Ishikawa (cell line): ENCODE measurements at regions not wholly inside any gene's neighbourhood (a gene's known extent, or its start where the extent isn't known, plus 50 kb on each side); places are given as distances from the start of the nearest gene placed in this dataset.

Experiments
- CEBPB ChIP-seq: IDR thresholded peaks from 2 replicates; pipeline ENCODE4 v1.6.1; 2012
- CREB1 ChIP-seq: IDR thresholded peaks from 2 replicates; pipeline ENCODE4 v1.6.1; 2012; ENCODE audit warnings: low read depth
- EGR1 ChIP-seq: IDR thresholded peaks from 2 replicates; pipeline ENCODE4 v1.6.1; 2012
- EP300 ChIP-seq: IDR thresholded peaks from 2 replicates; pipeline ENCODE4 v1.6.1; 2012; ENCODE audit warnings: borderline replicate concordance
- FOXM1 ChIP-seq: IDR thresholded peaks from 2 replicates; pipeline ENCODE4 v1.6.1; 2012; ENCODE audit warnings: low read depth, borderline replicate concordance
- RAD21 ChIP-seq: IDR thresholded peaks from 2 replicates; pipeline ENCODE4 v1.6.1; 2012; ENCODE audit warnings: low read depth
- TAF1 ChIP-seq: IDR thresholded peaks from 2 replicates; pipeline ENCODE4 v1.6.1; 2012; ENCODE audit warnings: low read depth, mild to moderate bottlenecking
- TCF12 ChIP-seq: IDR thresholded peaks from 2 replicates; pipeline ENCODE4 v1.6.1; 2012; ENCODE audit warnings: low read depth
- TEAD4 ChIP-seq: IDR thresholded peaks from 2 replicates; pipeline ENCODE4 v1.6.1; 2012
- USF1 ChIP-seq: IDR thresholded peaks from 2 replicates; pipeline ENCODE4 v1.6.1; 2012
- YY1 ChIP-seq: IDR thresholded peaks from 2 replicates; pipeline ENCODE4 v1.6.1; 2012; ENCODE audit warnings: low read depth
- ZBTB7A ChIP-seq: IDR thresholded peaks from 2 replicates; pipeline ENCODE4 v1.6.1; 2012; ENCODE audit warnings: low read depth
- TF ChIP-seq, protein P1 (sequence below): IDR thresholded peaks from 2 replicates; pipeline ENCODE4 v1.6.1; 2012
- TF ChIP-seq, protein P2 (sequence below): IDR thresholded peaks from 2 replicates; pipeline ENCODE4 v1.6.1; 2012; ENCODE audit warnings: low read depth, mild to moderate bottlenecking

- TF ChIP-seq EGR1 = no peak
- TF ChIP-seq CEBPB = no peak
- TF ChIP-seq, protein P1, sequence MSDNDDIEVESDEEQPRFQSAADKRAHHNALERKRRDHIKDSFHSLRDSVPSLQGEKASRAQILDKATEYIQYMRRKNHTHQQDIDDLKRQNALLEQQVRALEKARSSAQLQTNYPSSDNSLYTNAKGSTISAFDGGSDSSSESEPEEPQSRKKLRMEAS = no peak
Measured at GRCh38 chr15:98419173-98419780, 229.1 kb upstream of the IGF1R start.

GRCh38 chr15:98420837-98421236 is 227.5 kb upstream of the IGF1R start:
- TF ChIP-seq, protein P1 = no peak
- TF ChIP-seq FOXM1 = no peak
- no peak for TF ChIP-seq CREB1
- TF ChIP-seq TCF12 = no peak
- no peak for TF ChIP-seq RAD21
- TF ChIP-seq EGR1 = no peak
- TF ChIP-seq TEAD4 = no peak
- TF ChIP-seq, protein P2, sequence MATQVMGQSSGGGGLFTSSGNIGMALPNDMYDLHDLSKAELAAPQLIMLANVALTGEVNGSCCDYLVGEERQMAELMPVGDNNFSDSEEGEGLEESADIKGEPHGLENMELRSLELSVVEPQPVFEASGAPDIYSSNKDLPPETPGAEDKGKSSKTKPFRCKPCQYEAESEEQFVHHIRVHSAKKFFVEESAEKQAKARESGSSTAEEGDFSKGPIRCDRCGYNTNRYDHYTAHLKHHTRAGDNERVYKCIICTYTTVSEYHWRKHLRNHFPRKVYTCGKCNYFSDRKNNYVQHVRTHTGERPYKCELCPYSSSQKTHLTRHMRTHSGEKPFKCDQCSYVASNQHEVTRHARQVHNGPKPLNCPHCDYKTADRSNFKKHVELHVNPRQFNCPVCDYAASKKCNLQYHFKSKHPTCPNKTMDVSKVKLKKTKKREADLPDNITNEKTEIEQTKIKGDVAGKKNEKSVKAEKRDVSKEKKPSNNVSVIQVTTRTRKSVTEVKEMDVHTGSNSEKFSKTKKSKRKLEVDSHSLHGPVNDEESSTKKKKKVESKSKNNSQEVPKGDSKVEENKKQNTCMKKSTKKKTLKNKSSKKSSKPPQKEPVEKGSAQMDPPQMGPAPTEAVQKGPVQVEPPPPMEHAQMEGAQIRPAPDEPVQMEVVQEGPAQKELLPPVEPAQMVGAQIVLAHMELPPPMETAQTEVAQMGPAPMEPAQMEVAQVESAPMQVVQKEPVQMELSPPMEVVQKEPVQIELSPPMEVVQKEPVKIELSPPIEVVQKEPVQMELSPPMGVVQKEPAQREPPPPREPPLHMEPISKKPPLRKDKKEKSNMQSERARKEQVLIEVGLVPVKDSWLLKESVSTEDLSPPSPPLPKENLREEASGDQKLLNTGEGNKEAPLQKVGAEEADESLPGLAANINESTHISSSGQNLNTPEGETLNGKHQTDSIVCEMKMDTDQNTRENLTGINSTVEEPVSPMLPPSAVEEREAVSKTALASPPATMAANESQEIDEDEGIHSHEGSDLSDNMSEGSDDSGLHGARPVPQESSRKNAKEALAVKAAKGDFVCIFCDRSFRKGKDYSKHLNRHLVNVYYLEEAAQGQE = no peak

DNA sequence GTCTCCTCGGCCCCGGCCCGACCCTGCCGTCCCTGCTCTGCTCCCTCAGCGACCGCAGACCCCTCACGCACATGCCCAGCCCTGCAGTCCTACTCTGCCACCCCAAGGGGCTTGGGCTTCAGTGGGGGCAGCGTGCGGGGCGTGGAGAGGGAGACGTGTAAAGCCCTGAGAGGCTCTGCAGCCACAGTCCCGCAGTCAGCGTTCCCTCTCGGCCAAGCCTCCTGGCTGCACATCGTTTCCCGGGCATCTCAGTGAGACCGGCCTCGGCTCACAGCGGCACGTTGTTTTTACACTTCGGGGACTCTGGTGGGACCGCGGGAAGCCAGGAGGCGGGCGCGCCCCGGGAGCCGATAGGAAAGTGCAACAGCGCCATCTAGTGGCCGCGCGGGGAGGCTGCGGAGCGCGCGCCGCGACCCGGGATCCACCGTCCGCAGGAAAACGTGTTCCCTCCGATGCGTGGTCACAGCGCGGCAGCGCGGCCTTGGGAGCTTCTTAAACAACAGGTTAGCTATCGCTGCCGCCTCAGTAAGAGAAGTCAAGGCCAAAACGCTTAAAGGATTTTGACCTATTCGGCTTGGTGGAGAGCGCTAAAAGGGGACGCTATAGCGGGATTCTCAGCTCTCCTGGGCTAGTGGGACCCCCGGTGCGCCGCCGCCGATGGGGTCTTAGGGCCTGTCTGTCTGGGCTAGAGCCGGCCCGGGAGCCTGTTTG is 226.8 kb upstream of the IGF1R start:
- TF ChIP-seq, protein P1 = peak; percentile 83
- TF ChIP-seq RAD21 (peak; percentile 84), EP300 (no peak)

DNA sequence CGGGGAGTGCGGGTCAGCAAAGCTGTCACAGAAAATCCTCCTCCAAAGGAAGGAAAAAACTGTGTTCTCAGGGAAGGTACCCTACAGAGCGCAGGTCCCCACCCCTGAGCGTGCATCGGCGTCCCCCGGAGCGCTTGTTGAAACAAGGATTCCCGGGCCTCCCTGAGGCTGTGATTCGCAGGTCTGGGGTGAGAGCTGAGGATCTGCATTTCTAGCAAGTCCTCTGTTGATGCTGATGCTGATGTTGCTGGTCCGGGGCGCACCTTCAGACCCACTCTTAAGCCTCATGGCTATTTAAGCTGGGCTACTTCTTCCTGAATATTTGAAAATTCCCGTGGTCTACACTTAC is 226.2 kb upstream of the IGF1R start:
- no peak for TF ChIP-seq USF1
- TF ChIP-seq YY1 = no peak
- no peak for TF ChIP-seq FOXM1
- TF ChIP-seq, protein P2 = no peak
- TF ChIP-seq, protein P1 = no peak
- no peak for TF ChIP-seq TCF12
- no peak for TF ChIP-seq TAF1
- TF ChIP-seq ZBTB7A = no peak
- no peak for TF ChIP-seq EGR1
- TF ChIP-seq CEBPB = no peak
- no peak for TF ChIP-seq CREB1
- TF ChIP-seq EP300 = no peak

DNA sequence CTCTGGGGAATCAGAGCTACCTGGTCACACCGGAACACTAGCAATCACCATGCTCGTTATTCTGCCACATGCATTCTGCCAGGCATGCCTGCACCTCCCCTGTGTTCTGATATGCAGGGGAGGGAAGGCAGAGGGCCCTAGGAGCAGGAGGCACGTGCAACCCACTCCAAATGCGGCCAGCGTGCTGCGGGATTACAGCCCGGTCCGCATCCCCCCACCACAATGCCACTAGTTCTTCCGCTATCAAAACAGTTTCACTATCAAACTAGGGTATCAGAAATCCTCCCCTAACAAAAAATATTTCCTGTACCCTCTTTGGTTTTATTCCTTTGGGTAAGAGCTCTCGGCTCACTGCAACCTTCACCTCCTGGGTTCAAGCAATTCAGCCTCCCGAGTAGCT is 223.2 kb upstream of the IGF1R start:
- TF ChIP-seq FOXM1 = no peak
- TF ChIP-seq EGR1 = no peak
- TF ChIP-seq, protein P2 = no peak
- TF ChIP-seq CEBPB = no peak
- TF ChIP-seq RAD21 = no peak
- no peak for TF ChIP-seq CREB1
